ENCODE measurements at regions not wholly inside any gene's neighbourhood (a gene's known extent, or its start where the extent isn't known, plus 50 kb on each side); places are given as distances from the start of the nearest gene placed in this dataset.

DNA sequence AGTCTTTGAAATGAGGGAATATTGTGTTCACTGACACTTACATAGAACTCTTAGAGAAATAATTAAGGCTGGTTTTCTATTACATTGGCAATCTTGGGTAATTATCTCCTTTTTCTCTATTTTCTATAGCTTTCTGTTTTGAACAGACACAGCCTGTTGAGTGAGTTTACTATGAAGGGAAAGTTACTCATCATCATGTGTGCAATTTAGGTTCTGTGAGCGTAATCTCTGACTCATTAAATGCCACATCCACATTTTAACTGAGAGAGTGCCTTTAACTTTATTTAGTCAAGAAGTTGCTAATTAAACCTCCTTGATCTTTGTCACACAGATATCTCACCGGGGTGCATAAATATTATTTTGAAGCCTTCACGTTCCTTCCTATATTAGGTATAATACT lies 174.0 kb upstream of the SLC8A1 start:
- H3K4me3 Mint-ChIP-seq, result no peak overlapping the region
- H3K27me3 Mint-ChIP-seq (ENCODE audit: low read depth), result no peaks in the 10 kb centered on the region
- H3K4me1 Mint-ChIP-seq (ENCODE audit: low read depth), result no peaks in the 10 kb centered on the region
- no peak overlapping the region for H3K27ac Mint-ChIP-seq
- no peak for DNase-seq (ENCODE audit: low spot score)
- no peaks in the 10 kb centered on the region for H3K9me3 Mint-ChIP-seq
- H3K36me3 Mint-ChIP-seq (ENCODE audit: low read depth), result no peaks in the 10 kb centered on the region

- Mint-ChIP-seq H3K36me3 (ENCODE audit: low read depth) (no peaks in the 10 kb centered on the region), H3K27me3 (ENCODE audit: low read depth) (no peaks in the 10 kb centered on the region), H3K4me1 (ENCODE audit: low read depth) (no peaks in the 10 kb centered on the region), H3K27ac (no peak overlapping the region), H3K9me3 (no peaks in the 10 kb centered on the region), H3K4me3 (no peak overlapping the region)
- no peak for DNase-seq (ENCODE audit: low spot score)
These were observed 176.7 kb upstream of the SLC8A1 start for GRCh38 chr2:40628556-40628955.

- Mint-ChIP-seq H3K4me1 (ENCODE audit: low read depth) (no peaks in the 10 kb centered on the region), H3K9me3 (no peaks in the 10 kb centered on the region), H3K36me3 (ENCODE audit: low read depth) (no peaks in the 10 kb centered on the region), H3K4me3 (no peak overlapping the region), H3K27me3 (ENCODE audit: low read depth) (no peaks in the 10 kb centered on the region), H3K27ac (no peak overlapping the region)
- DNase-seq (ENCODE audit: low spot score), result no peak
These were observed 178.0 kb upstream of the SLC8A1 start for GRCh38 chr2:40629768-40630434.

DNA sequence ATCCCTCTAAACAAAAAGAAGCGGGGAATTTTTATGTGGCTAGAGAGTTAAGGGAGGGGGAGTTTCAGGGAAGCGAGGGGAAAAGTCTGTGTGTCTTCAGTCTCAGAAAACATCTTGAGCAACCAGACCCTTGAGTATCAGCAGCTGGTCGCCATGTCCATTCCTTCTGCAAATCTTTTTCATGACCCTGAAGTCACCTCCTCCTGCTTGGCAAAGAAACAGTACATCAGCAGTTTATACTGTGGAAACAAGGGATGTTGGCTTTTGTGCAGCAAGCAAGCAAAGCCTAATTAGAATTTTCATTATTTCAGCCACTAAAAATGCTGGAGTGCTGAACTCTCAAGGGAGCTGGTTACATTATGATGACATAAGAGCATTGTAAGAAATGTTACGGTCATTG lies 187.4 kb upstream of the SLC8A1 start:
- Mint-ChIP-seq H3K4me3 (no peak overlapping the region), H3K27me3 (ENCODE audit: low read depth) (no peaks in the 10 kb centered on the region), H3K36me3 (ENCODE audit: low read depth) (no peaks in the 10 kb centered on the region), H3K27ac (no peak overlapping the region), H3K9me3 (no peaks in the 10 kb centered on the region), H3K4me1 (ENCODE audit: low read depth) (no peaks in the 10 kb centered on the region)
- no peak for DNase-seq (ENCODE audit: low spot score)

DNA sequence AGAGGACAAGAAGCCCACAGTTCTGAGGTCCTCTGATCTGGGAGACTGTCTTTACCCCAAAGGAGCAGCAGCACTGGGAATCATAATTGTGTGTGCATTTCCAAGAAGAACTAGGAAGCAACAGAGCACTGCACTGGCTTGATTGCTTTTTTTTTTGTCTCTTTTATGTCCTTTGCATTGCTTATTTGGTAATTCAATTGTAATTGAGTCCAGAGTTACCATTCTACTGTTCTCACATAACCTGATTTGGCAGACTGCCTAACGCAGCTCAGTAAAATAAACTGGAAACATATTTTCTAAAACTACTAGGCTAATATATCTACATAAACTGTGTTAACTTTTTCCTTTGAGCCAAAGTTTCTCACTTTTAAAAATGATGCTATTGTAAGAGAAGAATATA lies 190.3 kb upstream of the SLC8A1 start:
- H3K27ac Mint-ChIP-seq, result no peak overlapping the region
- DNase-seq (ENCODE audit: low spot score), result no peak
- H3K4me3 Mint-ChIP-seq, result no peak overlapping the region
- no peaks in the 10 kb centered on the region for H3K9me3 Mint-ChIP-seq
- no peaks in the 10 kb centered on the region for H3K36me3 Mint-ChIP-seq (ENCODE audit: low read depth)
- no peaks in the 10 kb centered on the region for H3K27me3 Mint-ChIP-seq (ENCODE audit: low read depth)
- H3K4me1 Mint-ChIP-seq (ENCODE audit: low read depth), result no peaks in the 10 kb centered on the region

- Mint-ChIP-seq H3K4me1 (ENCODE audit: low read depth) (no peaks in the 10 kb centered on the region), H3K9me3 (no peaks in the 10 kb centered on the region), H3K4me3 (no peak overlapping the region), H3K36me3 (ENCODE audit: low read depth) (no peaks in the 10 kb centered on the region), H3K27ac (no peak overlapping the region), H3K27me3 (ENCODE audit: low read depth) (no peaks in the 10 kb centered on the region)
- no peak for DNase-seq (ENCODE audit: low spot score)
These were observed 190.8 kb upstream of the SLC8A1 start for GRCh38 chr2:40642726-40643125.

GRCh38 chr2:40646642-40647041 lies 194.8 kb upstream of the SLC8A1 start:
- Mint-ChIP-seq H3K36me3 (ENCODE audit: low read depth) (no peaks in the 10 kb centered on the region), H3K4me1 (ENCODE audit: low read depth) (no peaks in the 10 kb centered on the region), H3K27ac (no peak overlapping the region), H3K4me3 (no peak overlapping the region), H3K27me3 (ENCODE audit: low read depth) (no peaks in the 10 kb centered on the region), H3K9me3 (no peaks in the 10 kb centered on the region)
- DNase-seq (ENCODE audit: low spot score), result no peak

DNA sequence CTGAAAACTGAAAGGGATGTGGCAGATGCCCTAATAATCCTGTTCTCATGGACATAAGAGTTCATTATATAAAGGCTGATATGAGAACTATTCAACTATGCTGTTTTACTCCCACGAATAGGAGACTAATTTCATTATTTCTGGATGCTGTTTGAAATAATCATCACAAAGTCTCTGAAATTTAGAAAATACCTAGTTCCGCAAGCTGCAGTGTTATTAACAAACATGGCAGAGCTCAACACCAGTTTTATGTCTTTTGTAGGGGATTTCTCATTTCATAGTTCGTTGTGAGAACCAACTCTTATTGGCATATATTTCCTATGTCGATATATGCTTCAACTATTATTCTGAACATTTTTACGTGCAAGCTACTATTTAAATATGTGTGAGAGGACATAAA lies 200.3 kb upstream of the SLC8A1 start:
- DNase-seq (ENCODE audit: low spot score), result no peak
- no peaks in the 10 kb centered on the region for H3K27me3 Mint-ChIP-seq (ENCODE audit: low read depth)
- no peaks in the 10 kb centered on the region for H3K9me3 Mint-ChIP-seq
- H3K27ac Mint-ChIP-seq, result no peak overlapping the region
- no peaks in the 10 kb centered on the region for H3K36me3 Mint-ChIP-seq (ENCODE audit: low read depth)
- H3K4me1 Mint-ChIP-seq (ENCODE audit: low read depth), result no peaks in the 10 kb centered on the region
- no peak overlapping the region for H3K4me3 Mint-ChIP-seq

DNA sequence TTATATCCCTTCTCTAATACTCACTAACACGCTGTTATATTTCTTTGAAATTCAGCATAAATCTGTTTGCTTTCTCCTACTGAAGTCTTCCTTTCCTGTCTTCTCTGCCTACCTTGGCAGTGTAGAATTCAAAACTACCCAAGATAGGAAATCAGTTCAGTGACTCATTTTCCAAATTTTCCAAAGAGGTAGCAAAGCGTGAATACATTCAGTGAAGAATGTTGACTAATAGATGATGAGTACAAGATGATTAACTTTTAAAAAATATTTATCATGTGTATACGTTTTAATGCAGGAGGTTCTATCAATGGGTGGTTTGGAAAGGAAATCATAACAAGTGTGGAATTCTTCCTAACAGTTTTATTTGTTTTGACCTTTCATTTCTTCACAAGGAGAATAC lies 201.9 kb upstream of the SLC8A1 start:
- H3K4me1 Mint-ChIP-seq (ENCODE audit: low read depth), result no peaks in the 10 kb centered on the region
- no peak for DNase-seq (ENCODE audit: low spot score)
- no peaks in the 10 kb centered on the region for H3K36me3 Mint-ChIP-seq (ENCODE audit: low read depth)
- no peaks in the 10 kb centered on the region for H3K27me3 Mint-ChIP-seq (ENCODE audit: low read depth)
- H3K27ac Mint-ChIP-seq, result no peak overlapping the region
- H3K9me3 Mint-ChIP-seq, result no peaks in the 10 kb centered on the region
- H3K4me3 Mint-ChIP-seq, result no peak overlapping the region

GRCh38 chr2:40654346-40654745 lies 202.5 kb upstream of the SLC8A1 start:
- Mint-ChIP-seq H3K27ac (no peak overlapping the region), H3K9me3 (no peaks in the 10 kb centered on the region), H3K27me3 (ENCODE audit: low read depth) (no peaks in the 10 kb centered on the region), H3K36me3 (ENCODE audit: low read depth) (no peaks in the 10 kb centered on the region), H3K4me3 (no peak overlapping the region), H3K4me1 (ENCODE audit: low read depth) (no peaks in the 10 kb centered on the region)
- DNase-seq (ENCODE audit: low spot score), result no peak

DNA sequence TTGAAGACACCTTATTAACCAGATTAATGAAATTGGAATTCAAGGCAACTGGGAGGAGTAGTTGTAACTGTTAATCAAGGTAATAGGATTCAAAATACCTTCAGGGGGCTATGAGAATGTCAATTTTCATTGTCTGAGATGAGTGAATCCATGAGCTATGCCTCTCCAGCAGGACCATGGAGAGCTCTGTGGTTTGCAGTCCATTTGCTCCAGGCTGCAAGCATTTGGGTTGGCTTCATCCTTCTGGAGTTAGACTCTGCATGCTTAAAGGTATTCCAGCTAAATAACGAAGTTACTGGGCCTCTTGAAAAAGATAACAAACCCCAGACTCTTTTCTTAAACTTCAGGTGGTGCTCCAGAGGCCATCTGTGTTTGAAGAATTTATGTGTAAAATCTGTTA lies 207.1 kb upstream of the SLC8A1 start:
- Mint-ChIP-seq H3K36me3 (ENCODE audit: low read depth) (no peaks in the 10 kb centered on the region), H3K9me3 (no peaks in the 10 kb centered on the region), H3K4me3 (no peak overlapping the region), H3K27me3 (ENCODE audit: low read depth) (no peaks in the 10 kb centered on the region), H3K27ac (no peak overlapping the region), H3K4me1 (ENCODE audit: low read depth) (no peaks in the 10 kb centered on the region)
- no peak for DNase-seq (ENCODE audit: low spot score)

DNA sequence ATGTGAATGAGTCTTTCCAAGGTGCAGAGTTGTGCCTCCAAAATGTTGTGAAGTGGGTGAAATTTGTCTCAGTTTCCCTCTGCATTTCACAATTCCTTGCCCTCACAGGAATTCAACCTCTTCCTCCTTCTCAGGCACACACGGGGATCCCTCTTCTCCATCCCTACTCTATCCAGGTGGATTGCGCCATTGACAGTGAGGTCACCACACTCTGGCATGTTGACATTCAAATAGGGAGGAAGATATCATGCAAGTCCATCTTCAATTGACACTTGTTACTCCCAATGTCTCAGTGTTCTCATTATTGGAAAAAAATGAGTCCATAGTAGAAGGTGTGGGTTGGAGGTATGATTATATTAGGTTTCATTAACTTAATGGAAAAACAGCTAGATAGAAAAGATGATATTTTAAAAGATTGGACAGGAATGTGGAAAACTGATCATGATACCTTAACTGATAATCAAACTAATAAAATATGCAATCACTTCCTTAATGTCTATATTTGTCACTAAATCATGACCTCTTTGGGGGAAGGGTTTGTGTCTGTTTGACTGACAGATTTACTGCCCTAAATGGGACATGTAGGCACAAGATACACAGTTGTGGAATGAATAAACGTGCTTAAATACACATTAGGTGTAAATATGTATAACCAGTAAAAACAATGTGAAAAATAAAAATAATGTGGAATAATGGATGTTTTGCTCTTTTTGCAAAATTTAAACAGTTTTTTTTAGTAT lies 213.8 kb upstream of the SLC8A1 start:
- H3K4me1 Mint-ChIP-seq (ENCODE audit: low read depth), result no peaks in the 10 kb centered on the region
- H3K27ac Mint-ChIP-seq, result no peak overlapping the region
- no peak overlapping the region for H3K4me3 Mint-ChIP-seq
- DNase-seq (ENCODE audit: low spot score), result no peak
- H3K27me3 Mint-ChIP-seq (ENCODE audit: low read depth), result no peaks in the 10 kb centered on the region
- no peaks in the 10 kb centered on the region for H3K9me3 Mint-ChIP-seq
- H3K36me3 Mint-ChIP-seq (ENCODE audit: low read depth), result no peaks in the 10 kb centered on the region

DNA sequence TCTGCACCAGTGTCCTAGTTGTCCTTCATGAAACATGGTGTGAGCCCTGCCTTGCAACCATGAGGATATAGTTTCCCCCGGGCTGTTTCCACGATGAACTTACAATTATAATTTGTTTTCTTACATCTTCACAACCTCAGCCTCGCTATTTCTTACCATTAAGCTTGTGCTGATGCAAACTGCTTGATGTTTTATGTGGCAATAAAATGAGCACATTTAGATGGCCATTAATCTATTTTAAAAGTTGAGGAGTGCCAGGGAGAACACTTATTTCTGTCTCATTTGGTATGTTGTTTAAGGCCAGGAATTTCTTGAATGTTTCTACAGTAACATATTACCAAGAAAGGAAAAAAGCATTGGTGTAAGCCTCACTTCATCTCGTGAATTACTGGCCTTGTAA lies 214.5 kb upstream of the SLC8A1 start:
- Mint-ChIP-seq H3K36me3 (ENCODE audit: low read depth) (no peaks in the 10 kb centered on the region), H3K4me1 (ENCODE audit: low read depth) (no peaks in the 10 kb centered on the region), H3K4me3 (no peak overlapping the region), H3K9me3 (no peaks in the 10 kb centered on the region), H3K27me3 (ENCODE audit: low read depth) (no peaks in the 10 kb centered on the region), H3K27ac (no peak overlapping the region)
- DNase-seq (ENCODE audit: low spot score), result no peak

DNA sequence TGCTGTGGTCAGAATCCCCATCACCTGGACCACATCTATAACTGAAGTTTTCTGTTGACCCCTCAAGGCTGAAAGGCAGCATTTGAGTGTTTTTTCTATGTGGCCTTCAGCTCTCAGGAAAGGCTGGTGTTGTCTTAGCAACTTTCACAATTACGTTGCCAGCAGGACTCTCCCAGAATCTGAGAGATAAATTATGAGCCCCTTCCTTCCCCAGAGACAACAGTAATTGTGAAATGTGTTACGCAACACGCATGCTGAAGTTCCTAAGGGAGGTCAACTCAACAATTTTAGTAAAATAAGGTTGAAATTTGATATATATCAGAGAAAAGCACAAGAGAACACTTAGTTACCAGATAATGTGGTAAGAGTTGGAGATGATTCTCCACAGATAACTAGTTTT lies 216.5 kb upstream of the SLC8A1 start:
- H3K4me1 Mint-ChIP-seq (ENCODE audit: low read depth), result no peaks in the 10 kb centered on the region
- no peak for DNase-seq (ENCODE audit: low spot score)
- no peaks in the 10 kb centered on the region for H3K27me3 Mint-ChIP-seq (ENCODE audit: low read depth)
- peaks cover 4% of the 10 kb centered on the region for H3K9me3 Mint-ChIP-seq
- H3K4me3 Mint-ChIP-seq, result no peak overlapping the region
- H3K36me3 Mint-ChIP-seq (ENCODE audit: low read depth), result no peaks in the 10 kb centered on the region
- H3K27ac Mint-ChIP-seq, result no peak overlapping the region

All from T-helper 2 cell treated with Interferon-gamma antibody and Interleukin-4, amounts not matched to agents 5 μg/mL and 100 μg/mL, for 36 hours (primary cell).